ENCODE measurements at regions not wholly inside any gene's neighbourhood (a gene's known extent, or its start where the extent isn't known, plus 50 kb on each side); places are given as distances from the start of the nearest gene placed in this dataset.

- no peak for ATAC-seq (ENCODE audit: low read depth)
- no peak overlapping the region for H3K27ac Mint-ChIP-seq
Observed at GRCh38 chr6:22045261-22045912, 251.4 kb downstream of the PRL start.

GRCh38 chr6:22049002-22049401, 247.8 kb downstream of the PRL start:
- Mint-ChIP-seq H3K9me3 (peaks cover 10% of the 10 kb centered on the region), H3K27ac (no peak overlapping the region), H3K36me3 (no peaks in the 10 kb centered on the region), H3K4me1 (peaks cover 2% of the 10 kb centered on the region), H3K27me3 (no peaks in the 10 kb centered on the region), H3K4me3 (no peak overlapping the region)
- DNase-seq (ENCODE audit: low spot score in 2 of 2) (no peak), ATAC-seq (ENCODE audit: low read depth) (no peak)

More at GRCh38 chr6:22045261-22045912, 251.4 kb downstream of the PRL start:
- Mint-ChIP-seq H3K27me3 (no peaks in the 10 kb centered on the region), H3K9me3 (peaks cover 8% of the 10 kb centered on the region), H3K4me3 (no peak overlapping the region), H3K36me3 (no peaks in the 10 kb centered on the region), H3K4me1 (no peaks in the 10 kb centered on the region)
- no peak for DNase-seq (ENCODE audit: low spot score in 2 of 2)

GRCh38 chr6:22053391-22053997, 243.3 kb downstream of the PRL start:
- no peak overlapping the region for H3K4me3 Mint-ChIP-seq
- peaks cover 5% of the 10 kb centered on the region for H3K9me3 Mint-ChIP-seq
- H3K4me1 Mint-ChIP-seq: peaks cover 2% of the 10 kb centered on the region
- ATAC-seq (ENCODE audit: low read depth): no peak
- no peak overlapping the region for H3K27ac Mint-ChIP-seq
- no peaks in the 10 kb centered on the region for H3K27me3 Mint-ChIP-seq
- DNase-seq (ENCODE audit: low spot score in 2 of 2): no peak
- no peaks in the 10 kb centered on the region for H3K36me3 Mint-ChIP-seq

GRCh38 chr6:22056398-22056797, 240.4 kb downstream of the PRL start:
- Mint-ChIP-seq H3K9me3 (peaks cover 3% of the 10 kb centered on the region), H3K27ac (no peak overlapping the region), H3K4me1 (peaks cover 2% of the 10 kb centered on the region), H3K36me3 (no peaks in the 10 kb centered on the region), H3K27me3 (peaks cover 2% of the 10 kb centered on the region), H3K4me3 (no peak overlapping the region)
- ATAC-seq (ENCODE audit: low read depth) (no peak), DNase-seq (ENCODE audit: low spot score in 2 of 2) (no peak)

- DNase-seq (ENCODE audit: low spot score in 2 of 2) (no peak), ATAC-seq (ENCODE audit: low read depth) (no peak)
- Mint-ChIP-seq H3K9me3 (peaks cover 1% of the 10 kb centered on the region), H3K36me3 (no peaks in the 10 kb centered on the region), H3K4me3 (no peak overlapping the region), H3K4me1 (no peaks in the 10 kb centered on the region), H3K27me3 (peaks cover 2% of the 10 kb centered on the region), H3K27ac (no peak overlapping the region)
Observed at GRCh38 chr6:22057962-22058361, 238.9 kb downstream of the PRL start.

- peaks cover 1% of the 10 kb centered on the region for H3K9me3 Mint-ChIP-seq
- no peak for ATAC-seq (ENCODE audit: low read depth)
- H3K27ac Mint-ChIP-seq: no peak overlapping the region
Observed at GRCh38 chr6:22059126-22059525, 237.7 kb downstream of the PRL start.

GRCh38 chr6:22059946-22060345, 236.9 kb downstream of the PRL start:
- H3K27me3 Mint-ChIP-seq: peaks cover 2% of the 10 kb centered on the region
- H3K4me3 Mint-ChIP-seq: no peak overlapping the region
- DNase-seq (ENCODE audit: low spot score in 2 of 2) (no peak), ATAC-seq (ENCODE audit: low read depth) (no peak)
- no peaks in the 10 kb centered on the region for H3K4me1 Mint-ChIP-seq
- H3K9me3 Mint-ChIP-seq: no peaks in the 10 kb centered on the region
- H3K27ac Mint-ChIP-seq: no peak overlapping the region
- no peaks in the 10 kb centered on the region for H3K36me3 Mint-ChIP-seq

More at GRCh38 chr6:22059126-22059525, 237.7 kb downstream of the PRL start:
- DNase-seq (ENCODE audit: low spot score in 2 of 2): no peak
- no peak overlapping the region for H3K4me3 Mint-ChIP-seq
- no peaks in the 10 kb centered on the region for H3K4me1 Mint-ChIP-seq
- H3K36me3 Mint-ChIP-seq: no peaks in the 10 kb centered on the region
- H3K27me3 Mint-ChIP-seq: peaks cover 2% of the 10 kb centered on the region

- ATAC-seq (ENCODE audit: low read depth): peak; percentile 32
- Mint-ChIP-seq H3K27me3 (peaks cover 2% of the 10 kb centered on the region), H3K36me3 (no peaks in the 10 kb centered on the region), H3K27ac (no peak overlapping the region), H3K4me1 (no peaks in the 10 kb centered on the region), H3K9me3 (peaks cover 2% of the 10 kb centered on the region), H3K4me3 (peak overlapping the region; percentile 50)
- no peak for DNase-seq (ENCODE audit: low spot score in 2 of 2)
Observed at GRCh38 chr6:22062807-22063408, 233.9 kb downstream of the PRL start.

GRCh38 chr6:22064558-22064957, 232.3 kb downstream of the PRL start:
- H3K4me1 Mint-ChIP-seq: no peaks in the 10 kb centered on the region
- peaks cover 2% of the 10 kb centered on the region for H3K9me3 Mint-ChIP-seq
- no peak for ATAC-seq (ENCODE audit: low read depth)
- no peak overlapping the region for H3K4me3 Mint-ChIP-seq
- no peak for DNase-seq (ENCODE audit: low spot score in 2 of 2)
- no peak overlapping the region for H3K27ac Mint-ChIP-seq
- no peaks in the 10 kb centered on the region for H3K36me3 Mint-ChIP-seq
- no peaks in the 10 kb centered on the region for H3K27me3 Mint-ChIP-seq

GRCh38 chr6:22067122-22067521, 229.7 kb downstream of the PRL start:
- no peak for ATAC-seq (ENCODE audit: low read depth)

GRCh38 chr6:22067671-22068070, 229.2 kb downstream of the PRL start:
- Mint-ChIP-seq H3K9me3 (peaks cover 2% of the 10 kb centered on the region), H3K27me3 (no peaks in the 10 kb centered on the region), H3K4me3 (no peak overlapping the region), H3K4me1 (no peaks in the 10 kb centered on the region), H3K27ac (no peak overlapping the region), H3K36me3 (no peaks in the 10 kb centered on the region)
- ATAC-seq (ENCODE audit: low read depth): no peak
- DNase-seq (ENCODE audit: low spot score in 2 of 2): no peak

More at GRCh38 chr6:22067122-22067521, 229.7 kb downstream of the PRL start:
- H3K36me3 Mint-ChIP-seq: no peaks in the 10 kb centered on the region
- H3K27ac Mint-ChIP-seq: no peak overlapping the region
- no peak overlapping the region for H3K4me3 Mint-ChIP-seq
- no peak for DNase-seq (ENCODE audit: low spot score in 2 of 2)
- peaks cover 2% of the 10 kb centered on the region for H3K9me3 Mint-ChIP-seq
- no peaks in the 10 kb centered on the region for H3K27me3 Mint-ChIP-seq
- H3K4me1 Mint-ChIP-seq: no peaks in the 10 kb centered on the region

- Mint-ChIP-seq H3K27ac (no peak overlapping the region), H3K4me3 (no peak overlapping the region), H3K36me3 (no peaks in the 10 kb centered on the region), H3K9me3 (peaks cover 2% of the 10 kb centered on the region), H3K27me3 (no peaks in the 10 kb centered on the region), H3K4me1 (no peaks in the 10 kb centered on the region)
- DNase-seq (ENCODE audit: low spot score in 2 of 2): no peak
- no peak for ATAC-seq (ENCODE audit: low read depth)
Observed at GRCh38 chr6:22068561-22069305, 228.1 kb downstream of the PRL start.

GRCh38 chr6:22069306-22069800, 227.5 kb downstream of the PRL start:
- ATAC-seq (ENCODE audit: low read depth): no peak
- no peaks in the 10 kb centered on the region for H3K4me1 Mint-ChIP-seq
- no peaks in the 10 kb centered on the region for H3K36me3 Mint-ChIP-seq
- H3K4me3 Mint-ChIP-seq: no peak overlapping the region
- no peak for DNase-seq (ENCODE audit: low spot score in 2 of 2)
- H3K27me3 Mint-ChIP-seq: no peaks in the 10 kb centered on the region
- H3K9me3 Mint-ChIP-seq: peaks cover 2% of the 10 kb centered on the region
- H3K27ac Mint-ChIP-seq: no peak overlapping the region

Data from memory B cell (primary cell).